Activated CD4-positive, alpha-beta T cell treated with anti-CD3 and anti-CD28 coated beads, Interleukin-2, Interleukin-6, amounts not matched to agents 100 ng/mL and 50 ng/mL, durations not matched to agents 16 hours and 8 hours (primary cell): ENCODE measurements at regions not wholly inside any gene's neighbourhood (a gene's known extent, or its start where the extent isn't known, plus 50 kb on each side); places are given as distances from the start of the nearest gene placed in this dataset.

Experiments
- DNase-seq: peaks from one replicate; pipeline ENCODE4 v3.0.0-alpha.2; 2020

DNA sequence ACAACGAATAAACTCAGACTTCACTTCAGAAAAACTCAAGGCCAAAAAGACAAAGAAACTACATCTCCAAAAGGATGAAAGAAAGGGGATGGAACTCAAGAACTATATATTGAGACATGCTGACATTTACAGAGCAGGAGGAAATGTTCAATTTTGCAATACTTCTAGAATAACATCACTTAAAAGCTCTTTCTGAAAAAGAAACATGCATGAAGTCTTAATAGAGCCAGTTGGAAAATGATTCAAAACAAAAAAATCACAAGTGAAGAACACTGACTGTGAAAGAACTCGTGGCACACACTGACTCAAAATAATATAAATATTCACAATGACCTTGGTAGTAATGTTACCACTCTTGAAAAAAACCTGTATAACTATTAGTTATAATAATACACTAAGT lies 267.8 kb upstream of the NREP start:
- no peak for DNase-seq

DNA sequence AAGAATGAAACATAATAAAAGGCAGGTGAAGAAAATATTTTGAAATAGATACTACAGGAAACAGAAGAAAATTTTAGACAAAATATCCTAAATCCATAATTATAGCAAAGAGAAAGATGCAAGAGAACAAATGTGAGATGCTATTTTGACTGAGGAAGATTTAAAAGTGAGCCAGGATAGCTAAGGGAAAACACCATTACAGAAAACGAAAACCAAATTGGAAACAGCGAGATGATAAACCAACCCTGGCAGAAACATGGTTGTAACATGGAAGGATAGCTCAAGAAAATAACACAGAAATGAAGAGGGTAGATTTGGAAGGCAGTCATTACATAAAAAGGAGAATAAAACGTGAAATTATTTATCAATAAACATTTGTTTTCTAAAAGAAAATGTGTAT lies 267.2 kb upstream of the NREP start:
- DNase-seq: no peak

DNA sequence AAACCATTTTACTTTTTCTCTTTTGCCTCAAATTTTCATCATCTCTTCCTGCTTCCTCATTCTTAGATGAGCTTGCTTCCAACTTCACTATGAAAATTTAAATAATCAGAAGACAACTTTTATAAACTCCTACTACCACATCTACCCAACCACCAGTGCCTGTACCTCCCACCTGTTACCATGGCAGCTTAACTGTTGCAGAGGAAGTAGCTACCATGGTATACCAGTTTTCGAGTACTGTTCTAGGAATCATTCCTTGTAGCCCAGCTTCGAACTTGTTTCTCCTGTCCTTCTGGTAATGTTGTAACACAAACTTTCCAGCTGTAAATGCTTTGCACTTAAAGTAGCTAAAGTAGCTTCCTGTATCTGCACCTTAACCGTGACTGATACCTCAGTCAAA lies 266.8 kb upstream of the NREP start:
- DNase-seq: no peak

DNA sequence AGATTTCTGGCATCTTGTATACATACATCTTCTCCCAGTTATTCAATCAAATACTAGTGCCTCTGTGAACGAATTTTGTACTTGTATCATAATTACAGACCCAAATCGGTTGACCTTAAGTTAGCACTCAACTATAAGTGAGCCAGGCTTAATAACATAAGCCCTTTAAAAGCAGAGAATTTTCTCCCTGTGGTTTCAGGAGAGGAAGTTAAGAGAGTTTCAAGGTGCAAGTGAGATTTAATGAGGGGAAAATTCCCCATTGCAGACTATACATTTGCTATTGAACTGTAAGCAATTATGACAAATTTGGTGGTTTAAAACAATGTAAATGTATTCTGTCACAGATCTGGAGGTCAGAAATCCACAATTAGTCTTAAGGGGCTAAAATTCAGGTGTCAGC lies 261.9 kb upstream of the NREP start:
- no peak for DNase-seq

DNA sequence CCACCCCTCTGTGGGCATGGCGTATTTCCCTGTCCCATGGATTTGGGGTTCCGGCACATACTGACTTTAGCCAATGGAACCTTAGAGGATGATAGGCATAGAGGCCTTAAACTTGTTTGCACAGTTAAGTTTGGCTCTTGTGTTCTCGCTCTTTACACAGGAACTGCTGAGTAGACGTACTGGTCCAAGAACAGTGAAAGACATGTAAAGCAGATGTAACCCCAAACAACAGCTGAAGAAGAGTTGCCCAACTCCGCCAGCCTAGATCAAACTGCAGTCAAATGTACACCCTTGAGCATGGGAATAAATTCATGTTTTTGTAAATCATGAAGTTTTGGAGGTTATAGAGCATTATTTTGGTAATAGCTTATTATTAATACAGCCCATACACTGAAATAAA lies 260.0 kb upstream of the NREP start:
- DNase-seq: no peak

DNA sequence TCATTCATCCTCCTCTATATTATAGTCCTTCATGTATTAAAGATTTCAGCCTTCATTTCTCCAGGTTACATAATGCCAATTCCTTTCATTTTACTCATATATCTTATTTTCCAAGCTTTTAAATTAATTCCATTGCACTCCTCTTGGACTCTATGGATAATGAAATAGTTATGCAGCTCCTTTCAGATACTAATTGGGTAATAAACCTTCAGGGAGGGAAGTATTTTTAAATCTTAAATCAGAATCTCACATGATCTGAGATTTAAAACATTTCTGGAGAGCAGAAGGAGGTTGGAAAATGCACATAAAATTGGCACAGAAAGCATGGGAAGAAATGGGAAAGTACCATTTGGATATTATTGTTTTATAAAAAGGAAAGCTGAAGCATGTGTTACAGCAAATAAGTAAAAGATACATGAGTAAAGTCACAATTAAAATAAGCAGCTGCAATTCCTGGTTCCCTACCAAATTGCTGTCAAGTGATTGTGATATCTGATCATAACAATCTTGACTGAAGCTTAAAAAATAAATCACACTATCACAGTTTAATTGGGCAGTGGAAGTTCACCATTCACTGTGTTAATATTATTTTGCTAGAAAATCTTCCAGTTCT lies 257.9 kb upstream of the NREP start:
- DNase-seq: no peak

DNA sequence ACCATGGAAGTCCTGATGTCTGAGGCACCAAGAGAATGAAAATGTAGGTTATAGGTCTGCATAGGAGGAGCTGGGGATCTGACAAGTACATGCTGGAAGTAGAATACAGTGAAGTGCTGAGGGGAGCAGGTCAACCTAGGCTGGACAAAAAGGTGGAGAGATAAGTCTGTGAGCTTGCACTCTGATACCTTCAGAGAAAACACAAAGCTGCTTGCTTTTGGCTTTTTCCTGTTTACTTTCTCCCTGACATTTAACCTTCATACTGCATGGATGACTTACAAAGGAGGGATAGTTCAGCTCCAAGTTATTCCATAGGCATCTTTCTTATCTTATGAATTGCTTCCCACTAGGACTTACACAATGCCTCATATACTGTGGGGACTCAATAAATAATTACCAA lies 256.7 kb upstream of the NREP start:
- DNase-seq: no peak

DNA sequence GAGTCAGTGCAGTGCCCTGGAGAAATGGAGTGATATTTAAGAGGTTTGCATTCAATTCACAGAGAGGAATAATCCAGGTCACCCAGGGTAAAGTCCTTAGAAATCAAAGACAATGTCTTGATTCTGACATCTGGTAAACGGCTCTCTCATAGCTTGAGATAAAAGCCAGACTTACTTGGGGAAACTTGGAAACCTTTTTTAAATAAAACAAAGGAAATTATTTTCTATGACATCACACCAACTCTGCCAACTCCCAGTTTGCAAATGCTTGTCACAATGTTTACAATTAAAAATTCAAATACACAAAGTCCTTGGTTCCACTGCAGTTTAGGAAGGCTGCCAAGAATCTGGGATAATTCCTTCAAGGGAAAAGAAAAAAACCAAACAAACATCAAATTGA lies 255.1 kb upstream of the NREP start:
- DNase-seq: no peak

DNA sequence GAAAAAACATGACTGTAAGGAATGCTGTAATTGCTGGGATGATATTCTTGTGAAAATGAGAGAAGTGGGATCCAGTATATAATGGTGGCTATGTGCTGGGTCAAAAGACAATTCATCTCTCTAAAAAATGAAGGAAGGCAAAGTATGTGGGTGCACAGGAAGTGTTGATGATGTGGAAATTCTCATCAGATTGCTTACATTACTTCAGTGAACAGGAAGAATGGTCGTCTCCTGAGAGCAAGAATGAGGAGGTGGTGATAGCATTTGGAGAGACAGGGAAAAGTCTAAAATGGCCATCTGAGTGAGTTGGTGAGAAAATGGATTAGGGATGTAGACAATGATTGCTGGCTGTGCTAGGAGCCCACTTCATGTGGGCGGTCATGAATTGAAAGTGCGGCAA lies 253.5 kb upstream of the NREP start:
- DNase-seq: no peak

DNA sequence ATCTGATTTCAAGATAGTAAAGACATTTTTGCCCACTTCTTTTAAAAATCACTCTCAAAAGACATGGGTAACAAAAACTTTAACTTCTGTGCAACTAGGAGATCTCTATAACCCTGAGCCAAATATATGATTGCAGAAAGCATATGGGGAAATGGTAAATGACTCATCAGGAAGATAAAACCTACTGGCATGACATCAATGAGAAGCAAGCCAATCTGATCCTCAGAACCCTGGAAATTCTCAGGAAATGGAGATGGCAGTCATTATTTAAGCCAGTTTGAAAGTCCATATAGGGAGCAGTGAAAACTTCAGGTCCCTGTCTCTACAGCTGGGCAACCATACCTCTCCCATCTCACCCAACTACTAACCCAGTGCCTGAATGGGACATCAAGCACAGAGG lies 249.7 kb upstream of the NREP start:
- no peak for DNase-seq

DNA sequence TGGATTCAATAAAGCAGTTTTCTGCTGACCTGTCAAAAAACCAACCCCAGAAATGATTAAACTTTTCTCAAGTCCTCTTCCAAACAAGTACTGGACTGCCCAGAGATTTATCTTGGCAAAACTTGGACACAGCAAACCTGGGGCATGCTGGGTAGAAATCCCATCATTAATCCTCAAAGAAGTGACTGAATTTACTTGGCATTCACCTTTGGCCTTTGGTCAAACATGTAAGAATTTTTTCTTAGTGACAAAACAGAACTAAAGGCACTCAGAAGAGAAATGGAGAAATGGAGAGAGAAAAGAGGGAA lies 248.6 kb upstream of the NREP start:
- no peak for DNase-seq

DNA sequence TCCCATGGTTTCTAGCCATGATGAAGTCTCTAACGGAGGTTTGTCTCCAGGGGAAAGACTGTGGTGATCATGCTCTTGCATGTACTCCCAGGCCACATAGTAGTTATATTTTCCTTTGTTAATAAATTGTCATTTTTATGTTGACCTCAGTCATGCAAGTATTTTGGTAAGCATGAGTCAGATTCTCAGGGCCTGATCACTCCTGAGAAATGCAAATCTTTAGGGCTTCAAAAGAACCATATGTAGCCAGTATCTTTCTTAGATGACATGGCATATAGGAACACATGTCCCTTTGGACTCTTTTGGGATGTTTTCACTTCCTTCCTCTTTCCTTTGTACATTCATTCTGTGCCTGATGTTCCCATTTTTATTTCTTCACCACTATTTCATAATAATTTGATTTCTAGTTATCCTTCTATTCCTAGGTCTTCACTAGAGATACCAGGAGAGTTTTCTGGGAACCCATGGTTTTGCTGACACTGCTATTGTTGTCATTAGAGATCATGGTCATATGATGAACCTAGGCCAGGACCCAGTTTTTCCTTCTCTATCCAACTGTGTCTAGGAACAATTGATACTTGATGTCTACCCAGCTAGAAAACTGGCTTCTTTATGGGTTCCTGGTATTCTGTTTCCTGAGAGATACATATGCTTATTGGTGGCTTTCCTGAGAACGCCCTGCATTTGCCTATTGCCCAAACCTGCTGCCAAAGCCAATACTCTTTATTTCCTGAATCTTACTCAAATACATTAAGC lies 248.1 kb upstream of the NREP start:
- DNase-seq: no peak

DNA sequence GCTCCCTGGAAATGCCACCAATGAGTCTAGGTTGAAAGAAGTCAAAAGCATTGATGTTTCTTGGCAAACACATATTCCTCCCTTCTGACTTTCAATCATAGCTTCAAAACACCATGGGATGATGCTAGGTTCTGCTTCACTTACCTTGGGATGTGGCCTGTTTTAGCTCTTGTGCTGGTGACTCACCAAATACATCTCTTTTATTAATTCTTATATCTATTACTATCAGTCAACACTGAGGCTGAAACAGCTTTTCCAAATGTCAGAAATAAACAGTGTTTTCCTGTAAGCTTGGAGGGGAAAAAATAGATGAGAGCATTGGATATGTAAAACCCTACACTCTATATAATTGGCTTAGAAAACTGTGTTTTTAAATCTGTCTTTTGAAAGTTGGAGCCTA lies 245.4 kb upstream of the NREP start:
- DNase-seq: no peak

DNA sequence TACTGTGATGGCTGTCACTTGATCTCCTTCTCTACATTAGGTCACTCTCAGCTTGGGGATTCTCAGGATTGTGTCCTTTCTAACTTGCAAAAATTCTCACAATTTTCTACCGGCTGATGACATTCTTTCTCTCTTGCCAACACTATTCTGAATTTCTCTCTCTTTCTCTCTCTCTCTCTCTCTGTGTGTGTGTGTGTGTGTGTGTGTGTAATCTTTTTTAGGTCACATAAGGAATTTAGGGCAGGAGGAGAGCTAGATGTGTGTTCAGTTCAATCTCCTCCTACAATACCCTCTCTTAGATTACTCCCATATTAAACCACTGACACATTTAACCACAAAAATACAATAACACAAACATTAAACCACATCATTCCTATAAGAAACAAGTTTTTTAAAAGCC lies 242.3 kb upstream of the NREP start:
- no peak for DNase-seq

DNA sequence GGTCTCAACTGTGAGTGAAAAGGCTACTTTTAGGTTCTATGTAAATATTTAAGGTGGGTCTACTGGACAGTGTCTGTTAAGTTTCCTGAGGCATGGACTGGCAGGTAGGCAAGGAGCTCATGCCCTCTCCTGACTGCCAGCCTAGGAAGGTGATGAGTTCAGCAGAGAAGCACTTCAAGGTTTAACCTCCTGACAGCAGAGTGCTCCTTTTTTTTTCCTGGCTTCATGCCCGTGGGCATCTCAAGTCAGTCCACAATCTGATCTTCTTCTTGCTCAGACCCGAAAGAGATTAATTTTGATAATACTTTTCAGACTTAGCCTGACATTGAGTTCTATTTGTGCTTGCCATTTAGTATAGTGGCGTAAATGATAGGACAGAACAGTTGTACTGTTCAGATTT lies 241.9 kb upstream of the NREP start:
- no peak for DNase-seq

DNA sequence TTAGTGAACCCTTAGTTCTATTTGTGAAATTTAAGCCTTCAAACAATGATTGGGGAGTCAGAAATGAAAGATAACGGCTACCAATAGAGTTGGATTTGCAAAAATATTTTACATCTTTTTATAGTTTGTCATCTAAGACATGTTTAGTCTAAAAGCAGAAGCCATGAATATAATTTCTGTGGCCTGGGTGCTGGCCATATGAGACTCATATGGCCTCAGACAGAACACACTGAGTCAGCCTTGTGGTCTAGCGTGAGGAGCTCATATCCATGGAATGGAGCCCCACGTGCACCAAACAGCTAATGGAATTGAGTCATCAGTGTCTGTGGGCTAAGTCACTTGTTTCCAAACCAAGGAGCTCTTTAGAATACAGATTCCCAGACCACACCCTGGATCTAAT lies 240.7 kb upstream of the NREP start:
- no peak for DNase-seq

DNA sequence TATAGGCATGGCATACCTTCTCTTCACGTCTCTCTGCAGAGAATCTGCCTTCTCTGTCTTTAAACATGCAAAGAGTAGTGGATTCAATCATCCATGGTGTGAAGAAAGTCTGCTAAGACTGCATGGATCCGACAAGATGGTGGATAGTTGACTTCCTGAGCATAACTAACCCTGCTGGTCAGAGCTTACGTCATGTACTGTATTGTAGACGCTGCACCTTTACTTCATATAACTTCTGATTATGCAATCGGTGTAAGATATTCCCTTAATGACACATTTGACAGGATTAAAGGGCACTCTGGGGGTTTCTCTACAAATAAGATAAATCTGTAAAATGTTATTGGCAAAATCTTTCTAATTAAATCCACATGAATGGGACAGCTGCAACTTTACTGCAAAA lies 240.3 kb upstream of the NREP start:
- no peak for DNase-seq

DNA sequence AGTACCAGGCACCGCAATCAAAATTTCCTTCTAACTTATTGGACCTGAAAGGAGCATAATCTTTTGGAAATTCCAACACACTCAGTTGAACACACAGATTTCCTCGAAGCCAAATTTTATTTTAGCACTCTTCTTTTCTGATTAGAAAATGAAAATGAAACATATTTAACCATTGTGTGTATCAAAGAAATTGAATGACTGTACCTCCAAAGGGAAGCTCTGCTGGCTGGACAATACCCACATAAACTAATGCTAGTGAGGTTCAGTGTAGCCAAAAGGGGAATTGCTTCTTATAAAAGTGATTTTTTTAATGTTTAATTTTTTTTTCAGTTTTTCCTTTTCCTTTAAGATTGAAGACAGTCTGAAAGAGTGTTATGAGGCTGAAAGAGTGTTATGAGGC lies 239.6 kb upstream of the NREP start:
- DNase-seq: no peak

DNA sequence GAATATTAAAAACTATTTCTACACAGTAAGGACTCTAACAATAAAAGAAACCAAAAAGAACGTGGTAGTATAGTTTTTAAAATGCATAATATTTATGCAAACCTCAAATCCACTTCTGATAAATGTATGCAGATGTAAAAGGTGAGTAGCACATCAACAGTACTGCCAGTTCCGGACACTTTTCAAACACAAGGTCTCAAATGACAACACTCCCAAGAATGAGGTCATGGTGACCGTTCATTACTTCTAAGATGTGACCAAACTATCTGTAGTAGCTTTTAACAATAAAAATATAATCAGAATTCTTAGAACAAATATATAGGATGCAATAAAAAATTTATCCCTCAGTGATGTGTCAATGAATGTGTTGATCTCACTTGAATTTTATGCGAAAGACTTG lies 238.7 kb upstream of the NREP start:
- DNase-seq: no peak

DNA sequence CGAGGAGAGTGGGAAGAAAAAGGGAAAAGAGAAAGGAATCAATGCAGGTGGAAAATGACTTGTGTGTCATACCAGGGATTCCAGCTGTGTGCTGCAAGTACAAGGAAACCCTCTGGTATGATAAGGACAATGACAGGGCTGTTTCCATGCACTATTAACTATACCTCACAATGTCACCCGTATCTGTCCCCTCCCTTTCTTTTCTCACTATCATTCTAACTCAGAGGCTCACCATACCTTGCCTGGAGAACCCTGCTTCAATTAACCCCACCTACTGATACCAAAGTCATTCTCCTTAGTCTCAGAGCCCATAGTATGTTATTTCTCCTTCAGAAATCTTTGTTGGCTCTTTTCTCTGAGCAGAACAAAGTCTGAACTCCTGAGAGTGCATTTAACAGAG lies 236.2 kb upstream of the NREP start:
- no peak for DNase-seq

DNA sequence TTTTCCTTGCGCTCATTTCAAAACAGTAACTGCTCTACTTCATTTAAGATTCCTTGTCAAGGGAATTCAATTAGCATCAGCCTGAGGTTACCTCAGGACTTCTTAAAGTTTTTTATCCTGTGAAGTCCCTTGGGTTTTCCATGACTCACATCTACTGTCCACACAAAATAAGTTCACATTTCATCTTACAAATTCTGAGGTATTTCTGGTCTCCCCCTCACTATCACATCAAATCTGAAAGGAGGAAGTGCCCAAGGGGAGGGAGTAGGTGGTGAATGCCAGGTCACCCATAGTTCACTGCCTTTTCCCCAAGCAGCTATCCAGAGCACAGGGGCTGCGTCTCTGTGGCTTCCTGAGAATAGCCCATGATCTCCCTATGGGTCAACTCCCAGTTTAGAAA lies 227.1 kb upstream of the NREP start:
- no peak for DNase-seq

DNA sequence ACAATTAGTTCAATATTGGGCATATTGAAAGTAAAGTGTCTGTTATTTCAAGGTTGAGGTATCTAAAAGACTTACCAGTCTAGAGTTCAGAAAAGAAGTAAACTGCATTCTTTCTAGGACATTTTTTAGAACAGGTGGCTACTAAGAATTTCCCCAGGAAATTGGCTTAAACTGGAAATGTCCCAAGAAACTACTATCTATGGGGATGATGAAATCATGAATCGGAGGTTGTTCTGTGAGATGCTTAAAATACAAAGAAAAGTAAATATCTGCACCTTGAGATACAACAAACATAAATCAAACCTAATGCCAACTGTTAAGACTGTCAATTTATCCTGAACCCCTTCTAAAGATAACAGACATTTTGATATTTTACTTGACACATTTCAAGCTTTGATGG lies 226.5 kb upstream of the NREP start:
- DNase-seq: no peak

DNA sequence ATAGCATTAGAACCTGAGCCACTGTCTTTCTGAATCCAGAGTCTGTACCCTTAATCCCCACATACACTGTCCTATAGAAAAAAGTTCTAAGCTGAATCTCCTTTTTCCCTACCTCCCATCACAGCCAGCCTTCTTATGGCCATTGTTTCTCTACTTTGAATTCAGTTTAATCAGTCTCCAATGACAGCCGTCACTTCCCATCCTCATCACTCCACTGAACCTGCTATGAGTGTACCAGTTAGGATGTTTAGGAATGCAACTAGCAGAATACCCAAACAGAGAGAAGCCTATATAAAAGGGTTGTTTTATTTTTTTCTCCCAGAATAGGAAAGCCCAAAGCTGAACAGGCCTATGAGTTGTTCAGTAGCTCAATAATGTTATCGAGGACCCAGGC lies 220.4 kb upstream of the NREP start:
- DNase-seq: no peak

DNA sequence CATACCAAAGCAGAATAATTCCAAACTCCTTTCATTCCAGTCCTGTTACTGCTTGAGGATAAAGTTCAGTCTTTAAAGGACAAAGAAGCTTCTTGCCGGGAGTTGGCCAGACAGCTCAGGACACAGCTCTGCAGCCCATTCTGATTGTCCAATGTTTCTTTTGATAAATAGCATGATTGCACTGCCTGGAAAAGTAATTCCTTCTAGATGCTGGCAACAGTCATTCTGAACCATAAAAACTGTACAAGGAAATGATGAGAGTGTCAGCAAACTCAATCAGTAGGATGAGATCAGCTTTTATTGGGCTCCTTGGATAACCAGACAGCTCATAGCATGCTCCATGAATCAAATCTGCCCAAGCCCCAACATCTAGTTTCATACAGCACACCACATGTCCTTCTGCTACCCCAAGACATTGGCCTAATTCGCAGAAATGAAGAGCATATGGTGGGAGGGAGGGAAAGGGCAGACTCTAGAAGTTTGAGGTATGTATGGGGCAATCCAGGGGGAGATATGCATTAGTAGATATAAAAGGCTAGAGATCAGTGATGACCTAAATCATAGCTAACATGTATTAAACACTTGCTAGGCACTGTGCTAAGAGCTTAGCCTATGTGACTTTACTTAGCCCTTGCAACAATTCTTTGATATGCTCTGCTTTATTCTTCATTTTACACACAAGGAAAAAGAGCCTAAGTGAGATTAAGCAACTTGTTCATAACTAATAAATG lies 219.9 kb upstream of the NREP start:
- no peak for DNase-seq

DNA sequence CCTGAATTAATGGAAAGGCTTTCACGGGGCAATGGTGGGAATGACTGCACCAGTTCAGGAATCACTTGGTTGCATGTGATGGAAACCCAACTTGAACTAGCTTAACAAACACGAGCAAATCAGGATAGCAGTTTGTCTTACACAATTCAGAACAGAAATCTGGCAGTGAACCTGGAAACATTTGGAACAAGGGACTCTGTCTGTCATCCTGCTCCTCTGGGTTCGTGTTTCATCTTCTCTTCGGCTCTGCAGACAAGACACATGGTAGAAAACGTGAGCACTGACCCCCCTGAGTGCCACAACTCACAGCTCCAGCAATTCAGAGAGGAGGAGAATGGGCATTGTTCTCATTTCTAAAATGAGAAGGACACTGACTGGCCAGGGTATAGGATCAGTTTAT lies 218.1 kb upstream of the NREP start:
- no peak for DNase-seq
